Loucy (cell line): ENCODE measurements at regions not wholly inside any gene's neighbourhood (a gene's known extent, or its start where the extent isn't known, plus 50 kb on each side); places are given as distances from the start of the nearest gene placed in this dataset.

Source experiments
- H2AFZ ChIP-seq: fragments of 200-600 bp; sonication (generic); 2 replicates; pipeline ENCODE4 v1.6.0; 2016; ENCODE audit warnings: antibody characterized with exemption, mild to moderate bottlenecking, low read length, moderate library complexity
- H3F3A ChIP-seq: fragments of 200-600 bp; 2 replicates; pipeline ENCODE4 v1.6.0; 2016; ENCODE audit warnings: antibody characterized with exemption, low read depth, mild to moderate bottlenecking
- H3K27me3 ChIP-seq: fragments of 200-600 bp; sonication (generic); 2 replicates; pipeline ENCODE4 v1.6.1; 2014; ENCODE audit warnings: low read length, mild to moderate bottlenecking; ENCODE audit not compliant: insufficient read depth, poor library complexity, severe bottlenecking
- H3K36me3 ChIP-seq: fragments of 200-600 bp; sonication (generic); 2 replicates; pipeline ENCODE4 v1.6.1; 2016; ENCODE audit warnings: low read length; ENCODE audit not compliant: insufficient read depth
- H3K4me1 ChIP-seq: fragments of 200-600 bp; sonication (generic); 2 replicates; pipeline ENCODE4 v1.5.1; 2014; ENCODE audit warnings: low read length, mild to moderate bottlenecking; ENCODE audit not compliant: insufficient read depth, poor library complexity, severe bottlenecking
- H3K4me2 ChIP-seq: fragments of 200-600 bp; sonication (generic); 2 replicates; pipeline ENCODE4 v1.6.0; 2014; ENCODE audit warnings: antibody characterized with exemption, low read length, low read depth, mild to moderate bottlenecking; ENCODE audit not compliant: poor library complexity, severe bottlenecking
- H3K4me3 ChIP-seq: fragments of 200-600 bp; sonication (generic); 2 replicates; pipeline ENCODE4 v1.5.1; 2014; ENCODE audit warnings: low read length, mild to moderate bottlenecking, mixed read lengths; ENCODE audit not compliant: poor library complexity, severe bottlenecking
- H3K79me2 ChIP-seq: fragments of 200-600 bp; sonication (generic); 2 replicates; pipeline ENCODE4 v1.6.1; 2014; ENCODE audit warnings: low read length; ENCODE audit not compliant: insufficient read depth
- H3K9ac ChIP-seq: fragments of 200-600 bp; sonication (generic); 2 replicates; pipeline ENCODE4 v1.6.0; 2014; ENCODE audit warnings: mild to moderate bottlenecking, low read depth, low read length, moderate library complexity; ENCODE audit not compliant: poor library complexity, severe bottlenecking
- H3K9me2 ChIP-seq: fragments of 200-600 bp; sonication (generic); replicated peaks from 2 replicates; pipeline ENCODE4 v1.6.1; 2016; ENCODE audit warnings: low read depth, low read length, mixed read lengths
- H3K9me3 ChIP-seq: fragments of 200-600 bp; sonication (generic); 2 replicates; pipeline ENCODE4 v1.6.1; 2014; ENCODE audit warnings: mild to moderate bottlenecking, antibody characterized with exemption, low read length, low read depth; ENCODE audit not compliant: insufficient read depth
- H4K20me1 ChIP-seq: fragments of 200-600 bp; sonication (generic); 2 replicates; pipeline ENCODE4 v1.6.0; 2014; ENCODE audit warnings: antibody characterized with exemption, low read length, mild to moderate bottlenecking; ENCODE audit not compliant: insufficient read depth, poor library complexity, severe bottlenecking
- EZH2phosphoT487 ChIP-seq: fragments of 200-600 bp; IDR thresholded peaks from 2 replicates; pipeline ENCODE4 v1.6.1; 2018; ENCODE audit warnings: antibody characterized with exemption, mild to moderate bottlenecking, moderate library complexity, borderline replicate concordance
- TF ChIP-seq, protein P1 (sequence below): fragments of 200-600 bp; sonication (generic); conservative IDR thresholded peaks from 2 replicates; pipeline ENCODE4 v1.5.1; 2014; ENCODE audit warnings: mild to moderate bottlenecking, antibody characterized with exemption, low read length

- no peak overlapping the region for H2AFZ ChIP-seq
- no peaks in the 10 kb centered on the region for H3K4me1 ChIP-seq
Measured at GRCh38 chr14:53778263-53778662, 178.4 kb downstream of the BMP4 start.

DNA sequence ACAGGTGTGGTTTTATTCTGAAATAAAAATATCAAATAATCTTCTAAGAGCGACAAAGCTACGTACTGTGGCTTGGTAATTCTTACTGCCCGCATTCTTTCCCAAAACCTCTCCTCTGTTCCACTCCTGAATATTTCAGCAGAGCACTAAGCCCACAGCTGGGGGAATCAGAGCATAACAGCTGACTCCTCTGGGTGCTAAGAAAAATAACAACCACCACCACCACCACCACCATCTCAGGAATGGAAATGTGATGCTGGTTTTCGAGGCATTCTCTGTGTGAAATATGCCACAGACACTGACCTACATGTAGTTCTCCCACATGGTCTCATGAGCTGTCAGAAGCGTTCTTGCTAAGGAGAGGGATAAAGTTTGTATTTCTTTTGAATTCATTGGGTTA lies 183.7 kb downstream of the BMP4 start:
- Histone ChIP-seq H3K79me2 (no peaks in the 10 kb centered on the region), H3K4me3 (no peak overlapping the region), H3K27me3 (no peaks in the 10 kb centered on the region), H3F3A (no peaks in the 10 kb centered on the region), H3K9me2 (0 out of 2 replicates have a peak, but pooled peaks cover 7% of the 10 kb centered on the region), H3K9me3 (no peaks in the 10 kb centered on the region), H3K4me2 (no peak overlapping the region), H4K20me1 (no peaks in the 10 kb centered on the region), H3K9ac (no peak overlapping the region), H3K36me3 (no peaks in the 10 kb centered on the region), H2AFZ (no peak overlapping the region), H3K4me1 (no peaks in the 10 kb centered on the region)
- TF ChIP-seq EZH2phosphoT487: no peak
- TF ChIP-seq, protein P1, sequence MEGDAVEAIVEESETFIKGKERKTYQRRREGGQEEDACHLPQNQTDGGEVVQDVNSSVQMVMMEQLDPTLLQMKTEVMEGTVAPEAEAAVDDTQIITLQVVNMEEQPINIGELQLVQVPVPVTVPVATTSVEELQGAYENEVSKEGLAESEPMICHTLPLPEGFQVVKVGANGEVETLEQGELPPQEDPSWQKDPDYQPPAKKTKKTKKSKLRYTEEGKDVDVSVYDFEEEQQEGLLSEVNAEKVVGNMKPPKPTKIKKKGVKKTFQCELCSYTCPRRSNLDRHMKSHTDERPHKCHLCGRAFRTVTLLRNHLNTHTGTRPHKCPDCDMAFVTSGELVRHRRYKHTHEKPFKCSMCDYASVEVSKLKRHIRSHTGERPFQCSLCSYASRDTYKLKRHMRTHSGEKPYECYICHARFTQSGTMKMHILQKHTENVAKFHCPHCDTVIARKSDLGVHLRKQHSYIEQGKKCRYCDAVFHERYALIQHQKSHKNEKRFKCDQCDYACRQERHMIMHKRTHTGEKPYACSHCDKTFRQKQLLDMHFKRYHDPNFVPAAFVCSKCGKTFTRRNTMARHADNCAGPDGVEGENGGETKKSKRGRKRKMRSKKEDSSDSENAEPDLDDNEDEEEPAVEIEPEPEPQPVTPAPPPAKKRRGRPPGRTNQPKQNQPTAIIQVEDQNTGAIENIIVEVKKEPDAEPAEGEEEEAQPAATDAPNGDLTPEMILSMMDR: no peak

More at GRCh38 chr14:53778263-53778662, 178.4 kb downstream of the BMP4 start:
- Histone ChIP-seq H3K9me2 (0 out of 2 replicates have a peak, but pooled peaks cover 7% of the 10 kb centered on the region), H3K4me2 (no peak overlapping the region), H3K9me3 (no peaks in the 10 kb centered on the region), H4K20me1 (no peaks in the 10 kb centered on the region), H3K4me3 (no peak overlapping the region), H3K27me3 (no peaks in the 10 kb centered on the region), H3K9ac (no peak overlapping the region), H3F3A (no peaks in the 10 kb centered on the region), H3K36me3 (no peaks in the 10 kb centered on the region), H3K79me2 (no peaks in the 10 kb centered on the region)
- TF ChIP-seq, protein P1: no peak
- TF ChIP-seq EZH2phosphoT487: no peak

DNA sequence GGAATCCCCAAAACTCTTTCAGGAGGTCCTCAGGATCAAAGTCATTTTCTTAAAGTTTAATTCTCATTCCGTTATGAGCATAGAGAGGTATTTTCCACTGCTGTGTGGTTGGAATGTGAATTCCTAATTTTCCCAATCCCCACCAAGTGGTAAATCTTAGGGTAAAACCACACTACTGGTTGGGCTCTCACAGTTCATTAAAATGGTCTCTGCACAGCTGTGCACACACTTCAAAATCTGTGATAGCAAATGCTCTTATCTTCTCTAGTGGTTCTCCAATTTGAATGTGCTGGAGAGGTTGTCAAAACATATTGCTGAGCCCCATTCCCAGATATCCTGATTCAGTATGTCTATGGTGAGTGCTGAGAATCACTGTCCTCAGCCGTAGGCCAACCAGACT lies 189.1 kb downstream of the BMP4 start:
- no peaks in the 10 kb centered on the region for H3K9me3 ChIP-seq
- no peaks in the 10 kb centered on the region for H3K4me1 ChIP-seq
- no peaks in the 10 kb centered on the region for H3K9me2 ChIP-seq
- no peaks in the 10 kb centered on the region for H3K36me3 ChIP-seq
- no peak overlapping the region for H2AFZ ChIP-seq
- no peaks in the 10 kb centered on the region for H3F3A ChIP-seq
- H3K27me3 ChIP-seq: no peaks in the 10 kb centered on the region
- H4K20me1 ChIP-seq: no peaks in the 10 kb centered on the region
- TF ChIP-seq, protein P1: no peak
- no peak for TF ChIP-seq EZH2phosphoT487
- no peaks in the 10 kb centered on the region for H3K79me2 ChIP-seq
- no peak overlapping the region for H3K4me2 ChIP-seq
- H3K4me3 ChIP-seq: no peak overlapping the region
- no peak overlapping the region for H3K9ac ChIP-seq
